HEK293T (cell line): ENCODE measurements at regions not wholly inside any gene's neighbourhood (a gene's known extent, or its start where the extent isn't known, plus 50 kb on each side); places are given as distances from the start of the nearest gene placed in this dataset.

ENCODE experiments used
- ARNT ChIP-seq: fragments of 450-650 bp; IDR thresholded peaks from 2 replicates; pipeline ENCODE4 v1.6.1; 2017; ENCODE audit warnings: mild to moderate bottlenecking
- BHLHE40 ChIP-seq: fragments of 450-650 bp; IDR thresholded peaks from 2 replicates; pipeline ENCODE4 v1.6.1; 2016; ENCODE audit warnings: mild to moderate bottlenecking, moderate library complexity, borderline replicate concordance
- FOXA1 ChIP-seq: fragments of 450-650 bp; IDR thresholded peaks from 2 replicates; pipeline ENCODE4 v1.6.1; 2016; ENCODE audit warnings: mild to moderate bottlenecking
- FOXK2 ChIP-seq: fragments of 450-650 bp; IDR thresholded peaks from 2 replicates; pipeline ENCODE4 v1.6.1; 2016; ENCODE audit warnings: mild to moderate bottlenecking
- FOXM1 ChIP-seq: fragments of 450-650 bp; IDR thresholded peaks from 2 replicates; pipeline ENCODE4 v1.6.1; 2017; ENCODE audit warnings: mild to moderate bottlenecking, borderline replicate concordance
- L3MBTL2 ChIP-seq: fragments of 450-650 bp; conservative IDR thresholded peaks from 2 replicates; pipeline ENCODE4 v1.6.1; 2016; ENCODE audit warnings: mild to moderate bottlenecking
- NFRKB ChIP-seq: fragments of 450-650 bp; IDR thresholded peaks from 2 replicates; pipeline ENCODE4 v1.6.1; 2016; ENCODE audit warnings: mild to moderate bottlenecking, moderate library complexity
- SP1 ChIP-seq: fragments of 450-650 bp; IDR thresholded peaks from 2 replicates; pipeline ENCODE4 v1.6.1; 2017
- SUZ12 ChIP-seq: fragments of 450-650 bp; IDR thresholded peaks from 2 replicates; pipeline ENCODE4 v1.6.1; 2016; ENCODE audit warnings: mild to moderate bottlenecking
- TARDBP ChIP-seq: fragments of 450-650 bp; IDR thresholded peaks from 2 replicates; pipeline ENCODE4 v1.6.1; 2016
- ZNF384 ChIP-seq: fragments of 450-650 bp; IDR thresholded peaks from 2 replicates; pipeline ENCODE4 v1.6.1; 2016
- TF ChIP-seq, protein P1 (sequence below): fragments of 450-650 bp; IDR thresholded peaks from 2 replicates; pipeline ENCODE4 v1.6.1; 2016

GRCh38 chr9:119441338-119441737, 72.1 kb upstream of the BRINP1 start:
- no peak for TF ChIP-seq FOXM1
- TF ChIP-seq ARNT = no peak
- TF ChIP-seq TARDBP = no peak
- no peak for TF ChIP-seq FOXK2
- no peak for TF ChIP-seq L3MBTL2
- no peak for TF ChIP-seq SP1
- no peak for TF ChIP-seq BHLHE40
- no peak for TF ChIP-seq FOXA1
- no peak for TF ChIP-seq ZNF384
- no peak for TF ChIP-seq SUZ12
- TF ChIP-seq, protein P1, sequence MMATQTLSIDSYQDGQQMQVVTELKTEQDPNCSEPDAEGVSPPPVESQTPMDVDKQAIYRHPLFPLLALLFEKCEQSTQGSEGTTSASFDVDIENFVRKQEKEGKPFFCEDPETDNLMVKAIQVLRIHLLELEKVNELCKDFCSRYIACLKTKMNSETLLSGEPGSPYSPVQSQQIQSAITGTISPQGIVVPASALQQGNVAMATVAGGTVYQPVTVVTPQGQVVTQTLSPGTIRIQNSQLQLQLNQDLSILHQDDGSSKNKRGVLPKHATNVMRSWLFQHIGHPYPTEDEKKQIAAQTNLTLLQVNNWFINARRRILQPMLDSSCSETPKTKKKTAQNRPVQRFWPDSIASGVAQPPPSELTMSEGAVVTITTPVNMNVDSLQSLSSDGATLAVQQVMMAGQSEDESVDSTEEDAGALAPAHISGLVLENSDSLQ = no peak
- no peak for TF ChIP-seq NFRKB
